MM.1S (cell line): ENCODE measurements at regions not wholly inside any gene's neighbourhood (a gene's known extent, or its start where the extent isn't known, plus 50 kb on each side); places are given as distances from the start of the nearest gene placed in this dataset.

Source experiments
- DNase-seq: peaks from one replicate; pipeline ENCODE4 v3.0.0-alpha.2; 2015
- H2AFZ ChIP-seq: fragments of 300-600 bp; sonication (generic); 2 replicates; pipeline ENCODE4 v1.6.0; 2016; ENCODE audit warnings: antibody characterized with exemption, low read length
- H3F3A ChIP-seq: fragments of 300-600 bp; sonication (generic); 2 replicates; pipeline ENCODE4 v1.6.1; 2016; ENCODE audit warnings: mild to moderate bottlenecking, antibody characterized with exemption, low read length, moderate library complexity, mixed read lengths; ENCODE audit not compliant: insufficient read depth
- H3K27ac ChIP-seq: fragments of 300-600 bp; sonication (generic); 2 replicates; pipeline ENCODE4 v1.5.1; 2016; ENCODE audit warnings: mild to moderate bottlenecking, low read length
- H3K27me3 ChIP-seq: fragments of 300-600 bp; sonication (generic); replicated peaks from 2 replicates; pipeline ENCODE4 v1.6.0; 2016; ENCODE audit warnings: low read length; ENCODE audit not compliant: insufficient read depth
- H3K36me3 ChIP-seq: fragments of 300-600 bp; sonication (generic); replicated peaks from 2 replicates; pipeline ENCODE4 v1.6.1; 2016; ENCODE audit warnings: mild to moderate bottlenecking, low read length, mixed read lengths; ENCODE audit not compliant: insufficient read depth
- H3K4me1 ChIP-seq: fragments of 300-600 bp; sonication (generic); 2 replicates; pipeline ENCODE4 v1.6.1; 2016; ENCODE audit warnings: low read length, mixed read lengths
- H3K4me2 ChIP-seq: fragments of 300-600 bp; sonication (generic); 2 replicates; pipeline ENCODE4 v1.6.0; 2016; ENCODE audit warnings: low read depth, low read length
- H3K4me3 ChIP-seq: fragments of 300-600 bp; sonication (generic); 2 replicates; pipeline ENCODE4 v1.5.1; 2016; ENCODE audit warnings: low read length, mixed read lengths
- H3K79me2 ChIP-seq: fragments of 300-600 bp; sonication (generic); 2 replicates; pipeline ENCODE4 v1.6.1; 2016; ENCODE audit warnings: mixed run types, low read length, mixed read lengths
- H3K9ac ChIP-seq: fragments of 300-600 bp; sonication (generic); 2 replicates; pipeline ENCODE4 v1.6.1; 2016; ENCODE audit warnings: low read length, mixed read lengths
- H3K9me2 ChIP-seq: fragments of 300-600 bp; sonication (generic); replicated peaks from 2 replicates; pipeline ENCODE4 v1.6.1; 2016; ENCODE audit warnings: mild to moderate bottlenecking, low read length, mixed read lengths; ENCODE audit not compliant: insufficient read depth
- H3K9me3 ChIP-seq: fragments of 300-600 bp; sonication (generic); replicated peaks from 2 replicates; pipeline ENCODE4 v1.6.1; 2016; ENCODE audit warnings: mild to moderate bottlenecking, low read length, mixed read lengths; ENCODE audit not compliant: insufficient read depth
- H4K20me1 ChIP-seq: fragments of 300-600 bp; sonication (generic); 2 replicates; pipeline ENCODE4 v1.6.1; 2016; ENCODE audit warnings: mild to moderate bottlenecking, low read length, moderate library complexity, mixed read lengths; ENCODE audit not compliant: insufficient read depth
- CTCF ChIP-seq: fragments of 300-600 bp; sonication (generic); IDR thresholded peaks from 2 replicates; pipeline ENCODE4 v1.5.1; 2016; ENCODE audit warnings: antibody characterized with exemption, low read length, mixed read lengths
- EZH2 ChIP-seq: fragments of 300-600 bp; sonication (generic); optimal IDR thresholded peaks from 2 replicates; pipeline ENCODE3; 2017; ENCODE audit warnings: low read depth, mild to moderate bottlenecking, antibody characterized with exemption, low read length, mixed read lengths
- EZH2phosphoT487 ChIP-seq: fragments of 300-600 bp; sonication (generic); IDR thresholded peaks from 2 replicates; pipeline ENCODE4 v1.6.1; 2018; ENCODE audit warnings: antibody characterized with exemption, low read length

- Histone ChIP-seq H3K9ac (no peak overlapping the region), H3F3A (no peaks in the 10 kb centered on the region), H3K9me3 (no peaks in the 10 kb centered on the region), H3K9me2 (no peaks in the 10 kb centered on the region), H3K79me2 (no peaks in the 10 kb centered on the region), H3K4me2 (no peak overlapping the region), H2AFZ (no peak overlapping the region), H3K4me3 (no peak overlapping the region), H3K36me3 (no peaks in the 10 kb centered on the region), H3K27me3 (no peaks in the 10 kb centered on the region), H3K4me1 (no peaks in the 10 kb centered on the region), H4K20me1 (no peaks in the 10 kb centered on the region), H3K27ac (no peak overlapping the region)
- no peak for DNase-seq
- no peak for TF ChIP-seq EZH2phosphoT487
- no peak for TF ChIP-seq EZH2
- no peak for TF ChIP-seq CTCF
These were observed 606.5 kb upstream of the MGMT start for GRCh38 chr10:128860574-128860973.

GRCh38 chr10:128861018-128861901, 605.8 kb upstream of the MGMT start:
- H3K36me3 ChIP-seq, result no peaks in the 10 kb centered on the region
- no peaks in the 10 kb centered on the region for H3K4me1 ChIP-seq
- no peaks in the 10 kb centered on the region for H3K9me2 ChIP-seq
- DNase-seq, result no peak
- no peaks in the 10 kb centered on the region for H3F3A ChIP-seq
- H3K79me2 ChIP-seq, result no peaks in the 10 kb centered on the region
- H3K27me3 ChIP-seq, result no peaks in the 10 kb centered on the region
- no peaks in the 10 kb centered on the region for H3K9me3 ChIP-seq
- H3K4me3 ChIP-seq, result no peak overlapping the region
- no peak overlapping the region for H3K4me2 ChIP-seq
- no peak overlapping the region for H2AFZ ChIP-seq
- H4K20me1 ChIP-seq, result no peaks in the 10 kb centered on the region
- no peak overlapping the region for H3K27ac ChIP-seq
- TF ChIP-seq CTCF (no peak), EZH2 (no peak), EZH2phosphoT487 (no peak)
- H3K9ac ChIP-seq, result no peak overlapping the region

GRCh38 chr10:128863411-128863810, 603.6 kb upstream of the MGMT start:
- Histone ChIP-seq H3K79me2 (no peaks in the 10 kb centered on the region), H2AFZ (no peak overlapping the region), H3K36me3 (no peaks in the 10 kb centered on the region), H3K27me3 (no peaks in the 10 kb centered on the region), H3K9me3 (no peaks in the 10 kb centered on the region), H3K9ac (no peak overlapping the region), H3K4me2 (no peak overlapping the region), H4K20me1 (no peaks in the 10 kb centered on the region), H3K4me1 (no peaks in the 10 kb centered on the region), H3K4me3 (no peak overlapping the region), H3K9me2 (no peaks in the 10 kb centered on the region), H3K27ac (no peak overlapping the region), H3F3A (no peaks in the 10 kb centered on the region)
- no peak for DNase-seq
- no peak for TF ChIP-seq CTCF
- TF ChIP-seq EZH2, result no peak
- no peak for TF ChIP-seq EZH2phosphoT487
